ENCODE measurements at regions not wholly inside any gene's neighbourhood (a gene's known extent, or its start where the extent isn't known, plus 50 kb on each side); places are given as distances from the start of the nearest gene placed in this dataset.
"Not testable (repeated sequence)": the region's sequence is repeated elsewhere in the genome, so short reads cannot be mapped to it uniquely, and the experiment has no call there.

GRCh38 chr22:25462474-25463346, 101.8 kb upstream of the GRK3 start:
- peak; percentile 2 for DNase-seq

- DNase-seq: not testable (repeated sequence)
Measured at GRCh38 chr22:25463347-25463628, 101.2 kb upstream of the GRK3 start.

- DNase-seq: not testable (repeated sequence)
Measured at GRCh38 chr22:25464326-25464725, 100.1 kb upstream of the GRK3 start.

GRCh38 chr22:25465949-25466348, 98.5 kb upstream of the GRK3 start:
- DNase-seq: no peak

- no peak for DNase-seq
Measured at GRCh38 chr22:25472382-25472781, 92.1 kb upstream of the GRK3 start.

GRCh38 chr22:25475257-25476022, 89.0 kb upstream of the GRK3 start:
- no peak for DNase-seq

- no peak for DNase-seq
Measured at GRCh38 chr22:25477358-25477757, 87.1 kb upstream of the GRK3 start.

GRCh38 chr22:25478111-25478510, 86.4 kb upstream of the GRK3 start:
- DNase-seq: no peak

- DNase-seq: no peak
Measured at GRCh38 chr22:25478528-25478927, 85.9 kb upstream of the GRK3 start.

GRCh38 chr22:25480868-25481267, 83.6 kb upstream of the GRK3 start:
- DNase-seq: not testable (repeated sequence)

GRCh38 chr22:25482091-25482760, 82.2 kb upstream of the GRK3 start:
- DNase-seq: no peak

- DNase-seq: no peak
Measured at GRCh38 chr22:25482868-25483639, 81.4 kb upstream of the GRK3 start.

- DNase-seq: no peak
Measured at GRCh38 chr22:25483931-25484330, 80.5 kb upstream of the GRK3 start.

GRCh38 chr22:25484521-25485315, 79.8 kb upstream of the GRK3 start:
- no peak for DNase-seq

GRCh38 chr22:25485626-25486545, 78.6 kb upstream of the GRK3 start:
- DNase-seq: no peak

GRCh38 chr22:25487508-25487907, 77.0 kb upstream of the GRK3 start:
- DNase-seq: no peak

- no peak for DNase-seq
Measured at GRCh38 chr22:25488244-25489020, 76.0 kb upstream of the GRK3 start.

- DNase-seq: no peak
Measured at GRCh38 chr22:25489947-25490346, 74.5 kb upstream of the GRK3 start.

- no peak for DNase-seq
Measured at GRCh38 chr22:25490896-25491295, 73.6 kb upstream of the GRK3 start.

GRCh38 chr22:25492162-25492561, 72.3 kb upstream of the GRK3 start:
- no peak for DNase-seq
